ENCODE measurements at regions not wholly inside any gene's neighbourhood (a gene's known extent, or its start where the extent isn't known, plus 50 kb on each side); places are given as distances from the start of the nearest gene placed in this dataset.

- Histone ChIP-seq H3K27me3 (ENCODE audit: control insufficient read depth, insufficient read depth, low read length) (no peaks in the 10 kb centered on the region), H3K36me3 (replicated peaks; ENCODE audit: control insufficient read depth, insufficient read depth, low read length) (no peaks in the 10 kb centered on the region), H3K4me3 (ENCODE audit: insufficient read depth, low read depth, low read length) (no peak overlapping the region)
- DNase-seq = no peak
These were observed 160.1 kb upstream of the DAP start for GRCh38 chr5:10921160-10921559.

DNA sequence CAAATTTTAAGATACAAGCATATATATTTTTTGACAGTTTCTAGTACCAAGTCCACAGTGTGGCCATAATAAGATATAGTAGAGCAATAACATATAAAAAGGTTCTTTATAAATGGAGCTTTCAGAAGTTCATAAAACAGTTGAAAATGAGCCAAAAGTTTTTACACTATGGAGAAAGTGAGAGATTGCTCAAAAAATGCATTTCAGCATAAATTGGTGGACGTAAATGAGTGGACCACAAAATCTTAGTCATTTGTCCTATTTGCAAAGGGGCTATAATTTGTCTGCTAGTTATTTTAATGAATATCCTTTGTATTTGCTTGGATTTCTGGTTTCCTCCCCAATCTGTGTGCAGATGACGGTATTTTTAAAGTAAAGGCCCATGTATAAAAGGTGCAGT lies 159.4 kb upstream of the DAP start:
- no peaks in the 10 kb centered on the region; the same call in 1 of the 2 replicates for H3K27me3 ChIP-seq (ENCODE audit: control insufficient read depth, insufficient read depth, low read length)

DNA sequence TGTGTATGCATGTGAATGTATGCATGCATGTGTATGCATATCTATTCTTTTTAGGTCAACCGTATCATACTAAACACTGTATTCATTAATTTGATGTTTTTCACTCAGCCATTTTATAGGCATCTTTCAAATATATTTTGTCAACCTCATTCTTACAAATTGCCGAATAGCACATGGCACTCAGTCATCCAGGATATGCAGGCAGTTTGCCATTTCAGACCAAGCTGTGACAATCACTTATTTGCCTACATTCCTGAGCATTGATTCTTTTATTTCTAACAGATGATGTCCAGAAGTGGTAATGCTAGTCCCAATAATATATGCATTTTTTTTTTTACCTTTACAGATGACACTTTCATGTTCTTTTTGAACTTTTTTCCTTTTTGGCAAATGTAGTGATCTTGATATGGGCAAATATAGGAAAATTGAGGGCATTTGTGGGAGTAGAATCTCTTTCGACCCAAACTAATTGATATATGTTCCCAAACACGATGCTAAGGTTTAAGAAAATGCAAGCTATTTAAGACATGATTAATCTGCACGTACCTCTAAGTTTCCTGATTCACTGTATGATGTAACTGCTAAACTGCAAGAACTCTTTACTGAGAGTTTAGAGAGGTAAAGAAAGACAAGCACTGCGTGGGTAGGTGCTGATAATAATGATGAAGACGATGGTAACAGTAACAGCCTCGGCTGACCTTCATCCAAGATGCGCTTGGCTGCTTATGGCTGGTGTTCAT lies 153.9 kb upstream of the DAP start:
- no peaks in the 10 kb centered on the region; the same call in 1 of the 2 replicates for H3K27me3 ChIP-seq (ENCODE audit: control insufficient read depth, insufficient read depth, low read length)
- no peak overlapping the region for H3K4me3 ChIP-seq (ENCODE audit: insufficient read depth, low read depth, low read length)
- no peaks in the 10 kb centered on the region for H3K36me3 ChIP-seq (replicated peaks; ENCODE audit: control insufficient read depth, insufficient read depth, low read length)
- no peak for DNase-seq

More for the DNA sequence above, 159.4 kb upstream of the DAP start:
- DNase-seq = no peak
- no peak overlapping the region for H3K4me3 ChIP-seq (ENCODE audit: insufficient read depth, low read depth, low read length)
- H3K36me3 ChIP-seq (replicated peaks; ENCODE audit: control insufficient read depth, insufficient read depth, low read length) = no peaks in the 10 kb centered on the region

GRCh38 chr5:10913841-10914240 lies 152.8 kb upstream of the DAP start:
- no peak overlapping the region for H3K4me3 ChIP-seq (ENCODE audit: insufficient read depth, low read depth, low read length)
- H3K36me3 ChIP-seq (replicated peaks; ENCODE audit: control insufficient read depth, insufficient read depth, low read length) = no peaks in the 10 kb centered on the region
- H3K27me3 ChIP-seq (ENCODE audit: control insufficient read depth, insufficient read depth, low read length) = no peaks in the 10 kb centered on the region; the same call in 1 of the 2 replicates
- DNase-seq = no peak

GRCh38 chr5:10913181-10913810 lies 152.3 kb upstream of the DAP start:
- H3K4me3 ChIP-seq (ENCODE audit: insufficient read depth, low read depth, low read length) = no peak overlapping the region
- DNase-seq = no peak
- no peaks in the 10 kb centered on the region; the same call in 1 of the 2 replicates for H3K27me3 ChIP-seq (ENCODE audit: control insufficient read depth, insufficient read depth, low read length)
- no peaks in the 10 kb centered on the region for H3K36me3 ChIP-seq (replicated peaks; ENCODE audit: control insufficient read depth, insufficient read depth, low read length)

- DNase-seq = no peak
- H3K4me3 ChIP-seq (ENCODE audit: insufficient read depth, low read depth, low read length) = no peak overlapping the region
- no peaks in the 10 kb centered on the region for H3K36me3 ChIP-seq (replicated peaks; ENCODE audit: control insufficient read depth, insufficient read depth, low read length)
- no peaks in the 10 kb centered on the region; the same call in 1 of the 2 replicates for H3K27me3 ChIP-seq (ENCODE audit: control insufficient read depth, insufficient read depth, low read length)
These were observed 151.4 kb upstream of the DAP start for GRCh38 chr5:10912435-10912834.

DNA sequence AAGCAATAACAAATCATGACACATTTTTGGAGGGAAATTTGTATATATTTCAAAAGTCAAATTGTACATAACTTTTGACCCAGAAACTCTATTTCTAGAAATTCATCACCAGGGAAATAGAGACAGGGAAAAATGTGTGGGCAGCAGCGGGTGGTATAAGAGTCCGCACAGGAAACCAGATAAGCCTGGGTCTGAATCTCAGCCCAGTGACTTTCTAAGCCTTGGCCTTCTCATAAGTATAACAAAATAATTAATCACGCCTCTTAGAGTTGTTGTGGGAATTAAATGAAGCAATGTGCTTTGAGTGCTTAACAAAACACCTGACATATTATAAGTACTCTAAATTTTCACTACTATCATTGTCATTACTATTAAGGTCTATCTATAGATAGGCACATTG lies 149.2 kb upstream of the DAP start:
- no peak overlapping the region for H3K4me3 ChIP-seq (ENCODE audit: insufficient read depth, low read depth, low read length)
- DNase-seq = no peak

GRCh38 chr5:10904862-10905432 lies 143.9 kb upstream of the DAP start:
- H3K27me3 ChIP-seq (ENCODE audit: control insufficient read depth, insufficient read depth, low read length) = no peaks in the 10 kb centered on the region
- H3K36me3 ChIP-seq (replicated peaks; ENCODE audit: control insufficient read depth, insufficient read depth, low read length) = no peaks in the 10 kb centered on the region
- H3K4me3 ChIP-seq (ENCODE audit: insufficient read depth, low read depth, low read length) = no peak overlapping the region
- peak; percentile 33 for DNase-seq

More for the DNA sequence above, 149.2 kb upstream of the DAP start:
- H3K36me3 ChIP-seq (replicated peaks; ENCODE audit: control insufficient read depth, insufficient read depth, low read length) = no peaks in the 10 kb centered on the region
- no peaks in the 10 kb centered on the region for H3K27me3 ChIP-seq (ENCODE audit: control insufficient read depth, insufficient read depth, low read length)

DNA sequence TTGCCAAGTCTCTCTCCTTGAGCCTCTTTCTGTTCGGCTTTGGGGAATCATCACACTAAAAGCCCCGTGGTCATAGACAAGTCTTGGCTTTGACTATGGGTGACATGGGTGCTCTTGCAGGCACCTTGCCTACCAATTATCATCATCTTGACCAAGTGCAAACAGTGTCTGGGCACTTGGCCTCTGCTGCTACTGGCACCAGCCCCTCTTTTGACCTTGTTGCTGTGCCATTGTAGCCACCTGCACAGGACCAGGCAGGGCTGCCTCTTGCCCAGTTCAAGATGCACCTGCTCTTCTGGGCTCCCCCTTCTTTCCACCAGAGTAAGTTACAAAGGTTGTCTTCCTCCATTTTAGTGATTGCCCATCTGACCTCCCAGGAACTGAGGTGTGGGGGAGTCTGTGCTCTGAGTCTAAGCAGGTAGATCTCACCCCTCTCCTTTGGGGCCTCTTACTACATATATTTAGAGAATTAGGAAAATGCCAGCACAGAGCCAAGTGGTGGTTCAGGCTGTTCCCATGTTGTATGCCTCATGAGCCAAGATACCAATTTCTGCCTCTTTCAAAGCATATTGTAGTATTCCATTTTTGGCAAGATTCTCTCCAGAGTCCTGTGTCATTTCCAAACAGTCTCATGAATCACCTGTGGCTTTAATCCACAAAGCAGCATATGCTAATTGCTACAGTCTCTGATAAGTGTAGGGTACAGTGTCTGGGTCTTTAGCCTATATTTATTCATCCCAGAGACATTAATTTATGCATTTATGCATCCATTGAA lies 142.9 kb upstream of the DAP start:
- no peaks in the 10 kb centered on the region for H3K27me3 ChIP-seq (ENCODE audit: control insufficient read depth, insufficient read depth, low read length)
- no peaks in the 10 kb centered on the region for H3K36me3 ChIP-seq (replicated peaks; ENCODE audit: control insufficient read depth, insufficient read depth, low read length)
- DNase-seq = no peak
- no peak overlapping the region for H3K4me3 ChIP-seq (ENCODE audit: insufficient read depth, low read depth, low read length)

DNA sequence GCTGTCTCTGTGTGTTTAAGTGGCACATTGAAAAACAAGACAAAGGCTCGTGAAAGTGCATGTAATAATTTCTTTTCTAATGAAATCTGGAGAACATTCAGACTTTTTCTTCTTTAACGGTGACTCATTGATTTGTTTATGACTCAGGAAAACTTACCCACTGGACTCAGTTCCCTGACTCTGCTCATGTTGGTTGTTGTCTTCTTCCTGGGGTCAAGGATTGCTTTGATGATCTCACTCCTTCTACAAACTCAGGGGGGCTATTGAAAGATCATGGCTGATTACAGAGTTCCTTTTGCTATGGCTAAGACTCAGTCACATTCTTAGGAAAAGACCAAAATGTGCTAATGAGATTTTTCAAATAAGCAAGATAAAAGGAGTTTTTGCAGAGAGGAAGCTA lies 141.1 kb upstream of the DAP start:
- Histone ChIP-seq H3K4me3 (ENCODE audit: insufficient read depth, low read depth, low read length) (no peak overlapping the region), H3K36me3 (replicated peaks; ENCODE audit: control insufficient read depth, insufficient read depth, low read length) (no peaks in the 10 kb centered on the region), H3K27me3 (ENCODE audit: control insufficient read depth, insufficient read depth, low read length) (no peaks in the 10 kb centered on the region)
- no peak for DNase-seq

- Histone ChIP-seq H3K27me3 (ENCODE audit: control insufficient read depth, insufficient read depth, low read length) (no peaks in the 10 kb centered on the region), H3K36me3 (replicated peaks; ENCODE audit: control insufficient read depth, insufficient read depth, low read length) (no peaks in the 10 kb centered on the region), H3K4me3 (ENCODE audit: insufficient read depth, low read depth, low read length) (no peak overlapping the region)
- DNase-seq = no peak
These were observed 137.5 kb upstream of the DAP start for GRCh38 chr5:10898514-10898913.

DNA sequence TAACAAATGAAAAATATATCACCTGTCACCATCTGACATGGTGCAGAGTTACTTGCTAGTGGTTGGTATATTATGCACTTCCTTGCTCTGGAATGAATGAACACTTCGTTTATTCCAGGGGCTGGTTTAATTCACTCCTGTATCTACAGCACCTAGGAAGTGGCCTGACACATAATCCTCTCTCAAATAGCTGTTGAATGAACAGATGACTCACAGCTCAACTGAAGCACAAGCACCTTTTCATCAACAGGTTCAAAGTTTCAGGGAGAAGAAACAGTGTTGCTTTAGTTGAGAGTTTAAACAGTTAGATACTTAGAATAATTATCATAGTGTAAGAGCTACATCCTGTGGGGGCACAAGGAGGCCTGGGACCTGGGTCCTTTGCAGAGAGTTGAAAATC lies 135.0 kb upstream of the DAP start:
- DNase-seq = no peak
- Histone ChIP-seq H3K36me3 (replicated peaks; ENCODE audit: control insufficient read depth, insufficient read depth, low read length) (no peaks in the 10 kb centered on the region), H3K27me3 (ENCODE audit: control insufficient read depth, insufficient read depth, low read length) (no peaks in the 10 kb centered on the region), H3K4me3 (ENCODE audit: insufficient read depth, low read depth, low read length) (no peak overlapping the region)

- Histone ChIP-seq H3K4me3 (ENCODE audit: insufficient read depth, low read depth, low read length) (no peak overlapping the region), H3K27me3 (ENCODE audit: control insufficient read depth, insufficient read depth, low read length) (no peaks in the 10 kb centered on the region), H3K36me3 (replicated peaks; ENCODE audit: control insufficient read depth, insufficient read depth, low read length) (no peaks in the 10 kb centered on the region)
- DNase-seq = no peak
These were observed 133.5 kb upstream of the DAP start for GRCh38 chr5:10894445-10895054.

DNA sequence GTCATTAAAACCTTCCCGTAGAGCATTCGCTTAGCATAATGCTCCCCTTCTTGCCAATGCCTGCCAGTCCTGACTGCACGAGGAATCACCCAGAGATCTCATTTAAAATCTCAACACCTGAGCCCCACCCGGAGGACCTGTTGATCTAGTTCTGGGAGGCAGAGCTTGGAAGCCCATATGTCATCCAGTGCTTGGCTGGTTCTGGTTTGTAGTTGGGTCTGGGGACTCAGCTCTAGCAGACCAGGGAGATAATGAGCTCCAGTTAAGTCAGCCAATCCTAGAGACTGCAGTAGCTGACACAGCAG lies 131.8 kb upstream of the DAP start:
- H3K4me3 ChIP-seq (ENCODE audit: insufficient read depth, low read depth, low read length) = no peak overlapping the region
- no peak for DNase-seq
- no peaks in the 10 kb centered on the region for H3K36me3 ChIP-seq (replicated peaks; ENCODE audit: control insufficient read depth, insufficient read depth, low read length)
- H3K27me3 ChIP-seq (ENCODE audit: control insufficient read depth, insufficient read depth, low read length) = no peaks in the 10 kb centered on the region
